ENCODE measurements at regions not wholly inside any gene's neighbourhood (a gene's known extent, or its start where the extent isn't known, plus 50 kb on each side); places are given as distances from the start of the nearest gene placed in this dataset.

- H3K4me3 ChIP-seq (ENCODE audit: control insufficient read depth in 2 of 3, extremely low read depth in 1 of 3, insufficient read depth in 2 of 3, low read depth in 1 of 3, low read length in 3 of 3) = no peak overlapping the region
- DNase-seq (ENCODE audit: low read depth, low spot score) = no peak
- no peaks in the 10 kb centered on the region for H3K27me3 ChIP-seq (ENCODE audit: control insufficient read depth, extremely low read depth, insufficient read depth, low read length)
- H3K9ac ChIP-seq (ENCODE audit: control insufficient read depth, extremely low read depth, insufficient read depth, low read length) = no peak overlapping the region
- no peaks in the 10 kb centered on the region for H3K36me3 ChIP-seq (ENCODE audit: control insufficient read depth in 2 of 2, extremely low read depth in 1 of 2, insufficient read depth in 2 of 2, low read length in 2 of 2)
- H3K9me3 ChIP-seq (ENCODE audit: control insufficient read depth, low read depth, low read length) = peaks cover 28% of the 10 kb centered on the region
- no peak for TF ChIP-seq EZH2 (IDR thresholded peaks at IDR 0.05; ENCODE audit: low read length)
- TF ChIP-seq CTCF (optimal IDR thresholded peaks at IDR 0.05 in 1 of 3, IDR thresholded peaks at IDR 0.05 in 1 of 3, conservative IDR thresholded peaks at IDR 0.05 in 1 of 3; ENCODE audit: extremely low read depth in 1 of 3, insufficient read depth in 2 of 3, low read length in 3 of 3) = no peak
- dilution Hi-C loops (cut with MboI; ENCODE audit: extremely low pct_ligation_motif_present, low sequenced_read_pairs) = no loop called here
- no peak overlapping the region for H3K4me2 ChIP-seq (ENCODE audit: control insufficient read depth, extremely low read depth, insufficient read depth, low read depth, low read length)
- no peaks in the 10 kb centered on the region for H3K4me1 ChIP-seq (ENCODE audit: control insufficient read depth, extremely low read depth, insufficient read depth, low read length)
- no peaks in the 10 kb centered on the region for H3K79me2 ChIP-seq (ENCODE audit: control insufficient read depth, insufficient read depth, low read length)
- H4K20me1 ChIP-seq (ENCODE audit: control insufficient read depth, extremely low read depth, insufficient read depth, low read length) = no peaks in the 10 kb centered on the region
- no peak overlapping the region for H2AFZ ChIP-seq (ENCODE audit: control insufficient read depth, low read length)
- no peak for FAIRE-seq
- H3K27ac ChIP-seq (ENCODE audit: control insufficient read depth, insufficient read depth, low read length) = no peak overlapping the region
- no peaks in the 10 kb centered on the region for H3K9me1 ChIP-seq (ENCODE audit: control insufficient read depth, extremely low read depth, insufficient read depth, low read length)
These were observed 319.3 kb upstream of the SALL3 start for GRCh38 chr18:78660311-78660710.

GRCh38 chr18:78661316-78661715, 318.3 kb upstream of the SALL3 start:
- no peaks in the 10 kb centered on the region for H3K27me3 ChIP-seq (ENCODE audit: control insufficient read depth, extremely low read depth, insufficient read depth, low read length)
- no peak overlapping the region for H3K4me2 ChIP-seq (ENCODE audit: control insufficient read depth, extremely low read depth, insufficient read depth, low read depth, low read length)
- no peaks in the 10 kb centered on the region for H3K4me1 ChIP-seq (ENCODE audit: control insufficient read depth, extremely low read depth, insufficient read depth, low read length)
- H3K36me3 ChIP-seq (ENCODE audit: control insufficient read depth in 2 of 2, extremely low read depth in 1 of 2, insufficient read depth in 2 of 2, low read length in 2 of 2) = no peaks in the 10 kb centered on the region
- H3K27ac ChIP-seq (ENCODE audit: control insufficient read depth, insufficient read depth, low read length) = no peak overlapping the region
- no peaks in the 10 kb centered on the region for H3K9me1 ChIP-seq (ENCODE audit: control insufficient read depth, extremely low read depth, insufficient read depth, low read length)
- dilution Hi-C loops (cut with MboI; ENCODE audit: extremely low pct_ligation_motif_present, low sequenced_read_pairs) = no loop called here
- no peak overlapping the region for H3K4me3 ChIP-seq (ENCODE audit: control insufficient read depth in 2 of 3, extremely low read depth in 1 of 3, insufficient read depth in 2 of 3, low read depth in 1 of 3, low read length in 3 of 3)
- H3K9me3 ChIP-seq (ENCODE audit: control insufficient read depth, low read depth, low read length) = peaks cover 28% of the 10 kb centered on the region
- no peak overlapping the region for H2AFZ ChIP-seq (ENCODE audit: control insufficient read depth, low read length)
- H3K79me2 ChIP-seq (ENCODE audit: control insufficient read depth, insufficient read depth, low read length) = no peaks in the 10 kb centered on the region
- H4K20me1 ChIP-seq (ENCODE audit: control insufficient read depth, extremely low read depth, insufficient read depth, low read length) = no peaks in the 10 kb centered on the region
- DNase-seq (ENCODE audit: low read depth, low spot score) (no peak), FAIRE-seq (no peak)
- H3K9ac ChIP-seq (ENCODE audit: control insufficient read depth, extremely low read depth, insufficient read depth, low read length) = no peak overlapping the region
- no peak for TF ChIP-seq EZH2 (IDR thresholded peaks at IDR 0.05; ENCODE audit: low read length)

GRCh38 chr18:78662879-78663278, 316.7 kb upstream of the SALL3 start:
- no peak overlapping the region for H3K9ac ChIP-seq (ENCODE audit: control insufficient read depth, extremely low read depth, insufficient read depth, low read length)
- no peak overlapping the region for H2AFZ ChIP-seq (ENCODE audit: control insufficient read depth, low read length)
- H3K4me1 ChIP-seq (ENCODE audit: control insufficient read depth, extremely low read depth, insufficient read depth, low read length) = no peaks in the 10 kb centered on the region
- H3K27ac ChIP-seq (ENCODE audit: control insufficient read depth, insufficient read depth, low read length) = no peak overlapping the region
- no peaks in the 10 kb centered on the region for H3K9me1 ChIP-seq (ENCODE audit: control insufficient read depth, extremely low read depth, insufficient read depth, low read length)
- no peaks in the 10 kb centered on the region for H4K20me1 ChIP-seq (ENCODE audit: control insufficient read depth, extremely low read depth, insufficient read depth, low read length)
- dilution Hi-C loops (cut with MboI; ENCODE audit: extremely low pct_ligation_motif_present, low sequenced_read_pairs) = no loop called here
- no peak for FAIRE-seq
- no peaks in the 10 kb centered on the region for H3K79me2 ChIP-seq (ENCODE audit: control insufficient read depth, insufficient read depth, low read length)
- H3K9me3 ChIP-seq (ENCODE audit: control insufficient read depth, low read depth, low read length) = peaks cover 23% of the 10 kb centered on the region
- TF ChIP-seq EZH2 (IDR thresholded peaks at IDR 0.05; ENCODE audit: low read length) (no peak), CTCF (optimal IDR thresholded peaks at IDR 0.05 in 1 of 3, IDR thresholded peaks at IDR 0.05 in 1 of 3, conservative IDR thresholded peaks at IDR 0.05 in 1 of 3; ENCODE audit: extremely low read depth in 1 of 3, insufficient read depth in 2 of 3, low read length in 3 of 3) (no peak)
- H3K4me3 ChIP-seq (ENCODE audit: control insufficient read depth in 2 of 3, extremely low read depth in 1 of 3, insufficient read depth in 2 of 3, low read depth in 1 of 3, low read length in 3 of 3) = no peak overlapping the region
- no peak for DNase-seq (ENCODE audit: low read depth, low spot score)
- no peaks in the 10 kb centered on the region for H3K27me3 ChIP-seq (ENCODE audit: control insufficient read depth, extremely low read depth, insufficient read depth, low read length)
- H3K36me3 ChIP-seq (ENCODE audit: control insufficient read depth in 2 of 2, extremely low read depth in 1 of 2, insufficient read depth in 2 of 2, low read length in 2 of 2) = no peaks in the 10 kb centered on the region
- no peak overlapping the region for H3K4me2 ChIP-seq (ENCODE audit: control insufficient read depth, extremely low read depth, insufficient read depth, low read depth, low read length)

All from keratinocyte (primary cell).